ENCODE measurements at regions not wholly inside any gene's neighbourhood (a gene's known extent, or its start where the extent isn't known, plus 50 kb on each side); places are given as distances from the start of the nearest gene placed in this dataset.

DNA sequence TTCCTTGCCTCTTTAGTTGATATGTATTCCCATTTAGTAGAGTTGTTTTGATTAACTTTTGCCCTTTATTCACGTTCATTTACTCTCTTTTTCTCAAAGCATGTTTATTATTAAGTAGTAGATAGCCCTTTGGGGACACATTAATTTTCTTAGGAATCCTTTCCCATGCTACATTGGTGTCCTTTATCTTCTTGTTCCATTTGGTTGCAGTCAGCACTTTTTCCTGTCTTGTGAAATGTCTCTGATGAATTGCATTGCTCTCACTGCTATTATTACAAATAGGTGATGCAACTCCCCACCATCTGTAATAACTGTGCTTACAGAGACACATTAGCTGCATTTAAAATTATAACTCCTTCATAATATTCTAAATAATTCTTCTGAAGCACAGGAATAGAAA lies 428.5 kb upstream of the CNTNAP5 start:
- DNase-seq (no peak), ATAC-seq (no peak)
- H4K20me1 ChIP-seq (ENCODE audit: low read length), result no peaks in the 10 kb centered on the region
- intact Hi-C loops (cut with micrococcal nuclease), result no loop called here
- no TSS peak for BruUV-seq (replicated peaks)
- H3K4me1 ChIP-seq (ENCODE audit: insufficient read depth, low read length), result no peaks in the 10 kb centered on the region
- no peak overlapping the region for H3K4me2 ChIP-seq (ENCODE audit: low read length)
- H3K9me2 ChIP-seq (replicated peaks; ENCODE audit: low read length), result no peaks in the 10 kb centered on the region
- no peak overlapping the region for H3K27ac ChIP-seq (ENCODE audit: low read length)
- H3K27me3 ChIP-seq (ENCODE audit: low read length), result no peaks in the 10 kb centered on the region
- ChIA-PET CTCF (no interaction called here), POLR2A (ENCODE audit: unreplicated experiment) (no interaction called here)
- no peak overlapping the region for H3K4me3 ChIP-seq (ENCODE audit: low read length)
- H3K79me2 ChIP-seq (ENCODE audit: low read length), result no peaks in the 10 kb centered on the region
- H3K9me3 ChIP-seq (ENCODE audit: low read length), result no peaks in the 10 kb centered on the region
- no peaks in the 10 kb centered on the region for H3K36me3 ChIP-seq (ENCODE audit: low read depth, low read length)
- TF ChIP-seq EZH2 (IDR thresholded peaks at IDR 0.05; ENCODE audit: low read length, unreplicated experiment) (no peak), CTCF (conservative IDR thresholded peaks at IDR 0.05; ENCODE audit: low read depth, low read length) (no peak), EZH2phosphoT487 (IDR thresholded peaks at IDR 0.05; ENCODE audit: borderline replicate concordance, low read length) (no peak)
- no peaks in the 10 kb centered on the region for H3F3A ChIP-seq (ENCODE audit: low read length, unreplicated experiment)
- H2AFZ ChIP-seq (ENCODE audit: low read length), result no peak overlapping the region
- no peak overlapping the region for H3K9ac ChIP-seq (ENCODE audit: low read length)

DNA sequence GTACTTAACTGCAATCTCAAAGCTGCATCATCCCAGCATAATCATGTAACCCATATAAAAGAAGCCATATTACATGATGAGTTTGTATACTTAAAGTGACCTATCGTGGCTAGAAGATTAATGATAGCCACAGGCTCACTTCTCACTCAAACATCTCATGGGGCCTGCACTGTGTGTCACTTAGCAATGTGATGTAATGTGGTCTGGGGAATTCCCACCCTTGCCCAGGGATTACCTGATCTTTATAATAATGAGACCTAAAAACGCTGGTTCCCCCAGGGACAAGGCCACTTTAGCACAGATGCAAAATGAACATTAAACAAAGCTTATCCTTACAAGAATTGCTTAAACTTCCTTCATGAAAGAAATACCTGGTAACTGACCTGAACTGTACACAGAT lies 427.1 kb upstream of the CNTNAP5 start:
- DNase-seq (no peak), ATAC-seq (no peak)
- H3F3A ChIP-seq (ENCODE audit: low read length, unreplicated experiment), result no peaks in the 10 kb centered on the region
- H3K27ac ChIP-seq (ENCODE audit: low read length), result no peak overlapping the region
- no peaks in the 10 kb centered on the region for H3K9me3 ChIP-seq (ENCODE audit: low read length)
- ChIA-PET POLR2A (ENCODE audit: unreplicated experiment) (no interaction called here), CTCF (no interaction called here)
- no peaks in the 10 kb centered on the region for H3K4me1 ChIP-seq (ENCODE audit: insufficient read depth, low read length)
- H4K20me1 ChIP-seq (ENCODE audit: low read length), result no peaks in the 10 kb centered on the region
- no peaks in the 10 kb centered on the region for H3K36me3 ChIP-seq (ENCODE audit: low read depth, low read length)
- intact Hi-C loops (cut with micrococcal nuclease), result no loop called here
- H3K27me3 ChIP-seq (ENCODE audit: low read length), result no peaks in the 10 kb centered on the region
- no peak overlapping the region for H2AFZ ChIP-seq (ENCODE audit: low read length)
- H3K9ac ChIP-seq (ENCODE audit: low read length), result no peak overlapping the region
- TF ChIP-seq EZH2 (IDR thresholded peaks at IDR 0.05; ENCODE audit: low read length, unreplicated experiment), result no peak
- no peak for TF ChIP-seq CTCF (conservative IDR thresholded peaks at IDR 0.05; ENCODE audit: low read depth, low read length)
- TF ChIP-seq EZH2phosphoT487 (IDR thresholded peaks at IDR 0.05; ENCODE audit: borderline replicate concordance, low read length), result no peak
- H3K4me3 ChIP-seq (ENCODE audit: low read length), result no peak overlapping the region
- no peaks in the 10 kb centered on the region for H3K79me2 ChIP-seq (ENCODE audit: low read length)
- no peaks in the 10 kb centered on the region for H3K9me2 ChIP-seq (replicated peaks; ENCODE audit: low read length)
- H3K4me2 ChIP-seq (ENCODE audit: low read length), result no peak overlapping the region
- BruUV-seq (replicated peaks), result no TSS peak

DNA sequence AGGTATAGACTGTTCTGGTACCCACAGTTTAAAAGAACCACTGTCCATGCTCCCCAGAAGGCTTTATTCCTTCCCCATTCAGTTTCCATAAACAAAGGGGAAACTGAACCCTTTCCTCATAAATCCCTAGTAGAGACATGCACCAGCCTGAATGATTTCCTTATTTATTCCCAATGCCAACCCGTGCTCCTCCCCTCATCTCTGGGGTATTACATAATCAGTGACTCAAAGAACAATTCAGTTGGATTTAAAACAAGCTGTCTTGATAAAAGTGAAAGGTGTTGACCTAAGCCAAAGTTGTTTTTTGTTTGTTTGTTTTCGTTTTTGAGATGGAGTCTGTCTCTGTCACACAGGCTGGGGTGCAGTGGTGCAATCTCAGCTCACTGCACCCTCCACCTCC lies 418.5 kb upstream of the CNTNAP5 start:
- Histone ChIP-seq H3K9me3 (ENCODE audit: low read length) (no peaks in the 10 kb centered on the region), H3K4me3 (ENCODE audit: low read length) (no peak overlapping the region), H3K36me3 (ENCODE audit: low read depth, low read length) (no peaks in the 10 kb centered on the region), H3K9ac (ENCODE audit: low read length) (no peak overlapping the region), H3K27me3 (ENCODE audit: low read length) (no peaks in the 10 kb centered on the region), H4K20me1 (ENCODE audit: low read length) (no peaks in the 10 kb centered on the region), H3K79me2 (ENCODE audit: low read length) (no peaks in the 10 kb centered on the region), H3F3A (ENCODE audit: low read length, unreplicated experiment) (no peaks in the 10 kb centered on the region), H3K4me1 (ENCODE audit: insufficient read depth, low read length) (no peaks in the 10 kb centered on the region), H2AFZ (ENCODE audit: low read length) (no peak overlapping the region), H3K4me2 (ENCODE audit: low read length) (no peak overlapping the region), H3K9me2 (replicated peaks; ENCODE audit: low read length) (no peaks in the 10 kb centered on the region), H3K27ac (ENCODE audit: low read length) (no peak overlapping the region)
- CTCF ChIA-PET, result no interaction called here
- no TSS peak for BruUV-seq (replicated peaks)
- intact Hi-C loops (cut with micrococcal nuclease), result no loop called here
- ATAC-seq, result no peak
- TF ChIP-seq EZH2phosphoT487 (IDR thresholded peaks at IDR 0.05; ENCODE audit: borderline replicate concordance, low read length) (no peak), CTCF (conservative IDR thresholded peaks at IDR 0.05; ENCODE audit: low read depth, low read length) (no peak), EZH2 (IDR thresholded peaks at IDR 0.05; ENCODE audit: low read length, unreplicated experiment) (no peak)
- POLR2A ChIA-PET (ENCODE audit: unreplicated experiment), result no interaction called here
- no peak for DNase-seq

Data from PC-3 (cell line).